Peyer's patch (tissue), 4 donors: ENCODE measurements at regions not wholly inside any gene's neighbourhood (a gene's known extent, or its start where the extent isn't known, plus 50 kb on each side); places are given as distances from the start of the nearest gene placed in this dataset.

ENCODE experiments used
- DNase-seq, 3 donors: peaks; one replicate each; pipeline ENCODE4 v3.0.0-alpha.2; 2017 to 2019
- H3K27ac ChIP-seq, 4 donors: fragments of 200-600 bp; sonication (generic); one replicate each; pipeline ENCODE4 v1.5.1; 2016 to 2019
- H3K27me3 ChIP-seq, 2 donors: fragments of 200-600 bp; sonication (generic); one replicate each; pipeline ENCODE4 v1.5.1; 2019
- H3K36me3 ChIP-seq, 3 donors: fragments of 200-600 bp; sonication (generic); one replicate each; pipeline ENCODE4 v1.5.1; 2016 to 2019
- H3K4me1 ChIP-seq, 4 donors: fragments of 200-600 bp; sonication (generic); one replicate each; pipeline ENCODE4 v1.5.1; 2016 to 2019
- H3K4me3 ChIP-seq, 4 donors: fragments of 200-600 bp; sonication (generic); 1 replicate in 3 of 4; 2 replicates in 1 of 4; pipeline ENCODE4 v1.5.1; 2016 to 2019; ENCODE audit warnings: mild to moderate bottlenecking in 1 of 4
- H3K9me3 ChIP-seq, 4 donors: fragments of 200-600 bp; sonication (generic); one replicate each; pipeline ENCODE4 v1.5.1; 2016 to 2019; ENCODE audit warnings: mild to moderate bottlenecking in 1 of 4
- CTCF ChIP-seq, 6 experiments: fragments of 450-650 bp in 4 of 6; fragments of 200-600 bp in 2 of 6; sonication (generic) in 1 of 6; IDR thresholded peaks; one replicate each; pipeline ENCODE4 v1.5.1; 2017 to 2019; ENCODE audit warnings: antibody characterized with exemption in 6 of 6, mild to moderate bottlenecking in 3 of 6, moderate library complexity in 1 of 6
- POLR2A ChIP-seq, 2 donors: fragments of 450-650 bp; IDR thresholded peaks; one replicate each; pipeline ENCODE4 v1.5.1; 2017; ENCODE audit warnings: antibody characterized with exemption in 2 of 2, mild to moderate bottlenecking in 2 of 2, moderate library complexity in 2 of 2

GRCh38 chr1:173421789-173422188, 55.3 kb upstream of the PRDX6 start:
- no peak overlapping the region for H3K27ac ChIP-seq
- TF ChIP-seq CTCF (IDR thresholded peaks at IDR 0.05) (no peak), POLR2A (IDR thresholded peaks at IDR 0.05) (no peak)

GRCh38 chr1:173422456-173422976, 54.6 kb upstream of the PRDX6 start:
- no peaks in the 10 kb centered on the region for H3K9me3 ChIP-seq
- H3K27me3 ChIP-seq, result no peaks in the 10 kb centered on the region
- TF ChIP-seq CTCF (IDR thresholded peaks at IDR 0.05), result no peak
- no peak for TF ChIP-seq POLR2A (IDR thresholded peaks at IDR 0.05)
- H3K36me3 ChIP-seq, result peaks cover 0 to 3% (median 0%) of the 10 kb centered on the region in 3 donors
- no peak for DNase-seq
- H3K4me3 ChIP-seq, result no peak overlapping the region
- H3K4me1 ChIP-seq, result peaks cover 0 to 4% (median 0%) of the 10 kb centered on the region in 4 donors
- no peak overlapping the region for H3K27ac ChIP-seq

More at GRCh38 chr1:173421789-173422188, 55.3 kb upstream of the PRDX6 start:
- Histone ChIP-seq H3K4me3 (no peak overlapping the region), H3K4me1 (peaks cover 0 to 4% (median 0%) of the 10 kb centered on the region in 4 donors), H3K9me3 (no peaks in the 10 kb centered on the region), H3K27me3 (no peaks in the 10 kb centered on the region), H3K36me3 (peaks cover 0 to 3% (median 0%) of the 10 kb centered on the region in 3 donors)
- DNase-seq, result no peak

GRCh38 chr1:173423291-173423690, 53.8 kb upstream of the PRDX6 start:
- TF ChIP-seq POLR2A (IDR thresholded peaks at IDR 0.05) (no peak), CTCF (IDR thresholded peaks at IDR 0.05) (no peak)
- Histone ChIP-seq H3K36me3 (no peaks in the 10 kb centered on the region), H3K27ac (no peak overlapping the region), H3K4me1 (no peaks in the 10 kb centered on the region), H3K4me3 (no peak overlapping the region), H3K9me3 (no peaks in the 10 kb centered on the region), H3K27me3 (no peaks in the 10 kb centered on the region)
- no peak for DNase-seq

GRCh38 chr1:173424143-173424542, 53.0 kb upstream of the PRDX6 start:
- Histone ChIP-seq H3K4me1 (no peaks in the 10 kb centered on the region), H3K4me3 (no peak overlapping the region), H3K36me3 (no peaks in the 10 kb centered on the region), H3K27me3 (no peaks in the 10 kb centered on the region), H3K27ac (no peak overlapping the region), H3K9me3 (no peaks in the 10 kb centered on the region)
- TF ChIP-seq POLR2A (IDR thresholded peaks at IDR 0.05), result no peak
- TF ChIP-seq CTCF (IDR thresholded peaks at IDR 0.05), result no peak
- no peak for DNase-seq

- Histone ChIP-seq H3K27me3 (no peaks in the 10 kb centered on the region), H3K27ac (no peak overlapping the region), H3K4me1 (peaks cover 0 to 7% (median 2%) of the 10 kb centered on the region in 4 donors), H3K36me3 (no peaks in the 10 kb centered on the region), H3K9me3 (no peaks in the 10 kb centered on the region), H3K4me3 (no peak overlapping the region)
- no peak for TF ChIP-seq POLR2A (IDR thresholded peaks at IDR 0.05)
- TF ChIP-seq CTCF (IDR thresholded peaks at IDR 0.05), result no peak
- DNase-seq, result no peak
Observed at GRCh38 chr1:173424782-173425407, 52.2 kb upstream of the PRDX6 start.
